GM18499 (cell line): ENCODE measurements at regions not wholly inside any gene's neighbourhood (a gene's known extent, or its start where the extent isn't known, plus 50 kb on each side); places are given as distances from the start of the nearest gene placed in this dataset.
"Not testable (repeated sequence)": the region's sequence is repeated elsewhere in the genome, so short reads cannot be mapped to it uniquely, and the experiment has no call there.

Source experiments
- ATAC-seq: cut with Tn5 transposase; IDR thresholded peaks from one replicate; pipeline ENCODE4 v1.9.1; 2021; ENCODE audit warnings: moderate number of reproducible peaks; ENCODE audit not compliant: insufficient read depth, unreplicated experiment

- ATAC-seq, result no peak
These were observed 105.8 kb upstream of the PELI1 start for GRCh38 chr2:64250063-64250462.

- ATAC-seq, result no peak
These were observed 106.7 kb upstream of the PELI1 start for GRCh38 chr2:64250751-64251423.

- ATAC-seq, result no peak
These were observed 107.5 kb upstream of the PELI1 start for GRCh38 chr2:64251497-64252250.

DNA sequence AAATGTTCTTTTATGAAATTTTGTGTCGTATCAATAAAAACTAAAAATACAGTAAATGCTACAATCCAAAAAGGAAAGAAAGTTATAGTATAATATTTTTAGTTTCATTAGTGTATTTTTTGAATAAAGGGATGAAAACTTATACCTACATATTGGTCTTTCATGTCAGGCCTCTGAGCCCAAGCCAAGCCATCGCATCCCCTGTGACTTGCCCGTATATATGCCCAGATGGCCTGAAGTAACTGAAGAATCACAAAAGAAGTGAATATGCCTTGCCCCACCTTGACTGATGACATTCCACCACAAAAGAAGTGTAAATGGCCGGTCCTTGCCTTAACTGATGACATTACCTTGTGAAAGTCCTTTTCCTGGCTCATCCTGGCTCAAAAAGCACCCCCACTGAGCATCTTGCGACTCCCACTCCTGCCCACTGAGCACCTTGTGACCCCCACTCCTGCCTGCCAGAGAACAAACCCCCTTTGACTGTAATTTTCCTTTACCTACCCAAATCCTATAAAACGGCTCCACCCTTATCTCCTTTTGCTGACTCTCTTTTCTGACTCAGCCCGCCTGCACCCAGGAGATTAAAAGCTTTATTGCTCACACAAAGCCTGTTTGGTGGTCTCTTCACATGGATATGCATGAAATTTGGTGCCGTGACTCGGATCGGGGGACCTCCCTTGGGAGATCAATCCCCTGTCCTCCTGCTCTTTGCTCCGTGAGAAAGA, 108.2 kb upstream of the PELI1 start:
- not testable (repeated sequence) for ATAC-seq

DNA sequence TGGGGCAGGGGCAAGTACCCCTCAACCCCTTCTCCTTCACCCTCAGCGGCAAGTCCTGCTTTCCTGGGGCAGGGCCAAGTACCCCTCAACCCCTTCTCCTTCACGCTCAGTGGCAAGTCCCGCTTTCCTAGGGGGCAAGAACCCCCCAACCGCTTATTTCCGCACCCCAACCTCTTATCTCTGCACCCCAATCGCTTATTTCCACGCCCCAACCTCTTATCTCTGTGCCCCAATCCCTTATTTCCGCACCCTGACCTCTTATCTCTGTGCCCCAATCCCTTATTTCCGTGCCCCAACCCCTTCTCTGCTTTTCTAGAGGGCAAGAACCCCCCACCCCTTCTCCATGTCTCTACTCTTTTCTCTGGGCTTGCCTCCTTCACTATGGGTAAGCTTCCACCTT, 109.2 kb upstream of the PELI1 start:
- not testable (repeated sequence) for ATAC-seq

- ATAC-seq, result no peak
These were observed 114.3 kb upstream of the PELI1 start for GRCh38 chr2:64258566-64258965.

GRCh38 chr2:64259312-64259711, 115.1 kb upstream of the PELI1 start:
- no peak for ATAC-seq

DNA sequence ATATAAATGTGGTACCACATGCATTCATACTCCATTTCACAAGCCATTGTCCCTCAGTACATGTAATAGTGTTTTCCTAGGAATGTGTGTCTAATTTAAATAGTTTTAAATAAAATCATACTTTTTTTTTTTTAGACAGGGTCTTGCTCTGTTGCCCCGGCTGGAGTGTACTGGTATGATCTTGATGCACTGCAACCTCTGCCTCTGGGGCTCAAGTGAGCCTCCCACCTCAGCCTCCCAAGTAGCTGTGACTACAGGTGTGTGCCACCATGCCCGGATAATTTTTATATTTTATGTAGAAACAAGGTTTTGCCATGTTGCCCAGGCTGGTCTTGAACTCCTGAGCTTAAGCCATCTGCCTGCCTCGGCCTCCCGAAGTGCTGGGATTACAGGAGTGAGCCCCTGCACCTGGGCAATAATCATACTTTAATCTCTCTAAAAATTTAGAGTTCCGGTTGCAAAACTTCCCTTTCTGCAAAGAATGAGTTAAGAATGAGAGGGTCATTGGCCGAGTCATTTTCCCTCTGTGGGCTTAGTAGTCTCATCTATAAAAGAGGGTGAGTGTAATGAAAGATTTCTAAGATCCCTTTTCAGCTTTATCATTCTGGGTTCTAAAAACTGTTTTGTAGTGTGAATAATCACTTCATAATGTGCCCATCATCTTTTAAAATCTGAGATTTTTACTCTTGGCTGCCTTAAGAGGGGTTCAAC, 116.0 kb upstream of the PELI1 start:
- no peak for ATAC-seq

DNA sequence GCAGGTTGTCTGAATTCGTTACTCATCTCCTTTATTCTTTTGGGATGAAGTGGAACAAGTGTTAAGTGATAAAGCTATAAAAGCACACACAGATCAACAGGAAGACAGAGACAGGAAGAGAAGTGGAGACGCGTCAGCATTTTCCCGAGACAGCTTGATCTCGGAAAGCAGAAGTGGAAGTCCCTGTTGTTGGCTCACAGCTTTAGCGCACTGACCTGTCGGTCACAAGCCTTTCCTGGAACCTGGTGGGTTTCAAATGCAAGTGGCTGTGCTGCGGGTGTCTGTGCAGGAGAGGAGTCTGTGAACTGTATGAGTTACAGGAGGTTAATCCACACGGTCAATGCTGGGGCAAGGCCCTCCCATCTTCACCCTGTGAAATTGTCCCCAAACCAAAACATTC, 116.6 kb upstream of the PELI1 start:
- peak; percentile 71 for ATAC-seq

- ATAC-seq, result no peak
These were observed 117.9 kb upstream of the PELI1 start for GRCh38 chr2:64262071-64262470.

DNA sequence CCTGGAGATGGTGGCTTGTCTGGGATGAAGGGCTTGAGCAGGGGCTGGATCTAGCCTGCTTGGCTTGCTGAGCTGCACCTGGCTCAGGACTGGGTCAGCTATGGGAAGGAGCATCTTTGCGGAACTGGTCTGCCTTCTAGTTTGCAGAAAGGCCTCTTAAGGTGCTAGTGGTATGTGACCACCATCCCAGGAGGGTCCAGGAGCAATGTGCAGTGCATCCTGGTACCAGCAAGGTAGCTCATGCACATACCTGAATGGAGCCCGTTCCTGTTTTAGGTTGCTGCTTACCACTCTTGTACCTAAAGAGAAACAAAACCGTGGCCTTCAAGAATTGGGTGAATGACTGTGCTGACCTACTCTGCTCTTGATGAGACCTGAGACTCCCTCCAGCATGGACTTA, 118.6 kb upstream of the PELI1 start:
- no peak for ATAC-seq

DNA sequence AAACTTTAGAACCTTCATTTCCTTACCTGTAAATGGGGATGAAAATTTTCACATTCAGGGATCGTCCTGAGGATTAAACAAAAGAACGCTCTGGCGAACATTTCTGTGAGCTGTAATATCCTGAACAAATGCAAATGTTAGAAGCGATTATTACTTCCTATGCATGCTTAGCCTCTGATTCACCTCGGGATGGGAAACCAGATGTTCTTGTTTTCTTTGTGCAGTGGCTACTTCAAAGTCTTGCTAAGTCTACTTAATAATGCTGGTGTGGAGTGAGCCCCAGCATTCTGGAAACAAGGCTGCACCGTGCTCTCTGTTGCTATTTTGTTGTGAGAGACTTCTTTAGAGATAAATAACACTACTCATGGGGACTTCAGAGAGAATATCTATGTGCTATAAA, 119.1 kb upstream of the PELI1 start:
- ATAC-seq, result no peak

DNA sequence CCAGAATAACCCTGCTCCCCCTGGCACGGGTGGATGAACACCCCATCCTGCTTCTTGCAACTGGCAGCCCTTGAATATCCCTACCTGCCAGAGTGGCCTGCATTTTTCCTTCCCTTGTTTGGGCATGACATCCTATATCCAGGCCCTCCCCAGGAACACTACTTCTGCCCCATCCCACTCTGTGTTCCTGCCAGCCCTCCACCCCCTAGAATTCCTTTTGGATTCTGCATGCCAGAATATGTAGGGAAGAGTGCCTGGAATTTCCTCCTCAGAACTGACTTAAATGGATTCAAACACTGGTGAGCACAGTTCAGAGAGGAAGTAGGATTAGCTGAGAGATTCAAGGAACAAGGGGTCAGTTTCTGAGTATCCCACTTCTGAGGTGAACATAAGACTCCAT, 123.5 kb upstream of the PELI1 start:
- no peak for ATAC-seq

DNA sequence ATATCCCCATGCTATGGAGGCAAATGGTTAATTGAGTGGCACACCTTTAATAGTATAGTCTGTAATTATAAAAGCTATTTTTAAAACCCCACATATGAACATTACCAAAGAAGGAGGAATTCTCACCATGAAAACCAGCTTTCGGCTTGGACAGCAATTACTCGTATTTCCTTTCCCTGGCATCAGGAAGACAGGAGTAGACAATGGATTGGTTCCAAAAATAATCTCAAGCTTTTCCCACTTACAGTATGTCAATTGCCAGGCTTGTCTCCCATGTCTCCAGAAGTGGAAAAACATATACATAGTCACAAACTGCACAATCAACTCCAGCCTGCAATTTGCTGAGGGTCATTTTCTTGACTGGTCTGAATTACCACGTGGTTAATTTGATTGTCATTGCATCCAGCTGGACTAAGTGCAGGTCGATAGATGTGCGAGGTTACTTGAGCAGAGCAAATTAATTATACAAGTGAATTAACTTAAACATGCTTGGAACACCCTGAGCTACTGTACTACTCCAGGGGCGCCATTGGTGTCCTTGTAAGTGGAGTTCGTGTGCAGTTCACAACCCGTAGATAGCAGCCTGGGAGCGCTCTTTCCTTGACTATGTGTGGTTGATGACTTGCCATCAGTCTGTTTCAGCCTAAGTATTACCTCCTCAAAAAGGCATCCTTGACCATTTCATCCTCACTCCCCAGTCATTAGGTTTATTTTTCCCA, 124.3 kb upstream of the PELI1 start:
- no peak for ATAC-seq

DNA sequence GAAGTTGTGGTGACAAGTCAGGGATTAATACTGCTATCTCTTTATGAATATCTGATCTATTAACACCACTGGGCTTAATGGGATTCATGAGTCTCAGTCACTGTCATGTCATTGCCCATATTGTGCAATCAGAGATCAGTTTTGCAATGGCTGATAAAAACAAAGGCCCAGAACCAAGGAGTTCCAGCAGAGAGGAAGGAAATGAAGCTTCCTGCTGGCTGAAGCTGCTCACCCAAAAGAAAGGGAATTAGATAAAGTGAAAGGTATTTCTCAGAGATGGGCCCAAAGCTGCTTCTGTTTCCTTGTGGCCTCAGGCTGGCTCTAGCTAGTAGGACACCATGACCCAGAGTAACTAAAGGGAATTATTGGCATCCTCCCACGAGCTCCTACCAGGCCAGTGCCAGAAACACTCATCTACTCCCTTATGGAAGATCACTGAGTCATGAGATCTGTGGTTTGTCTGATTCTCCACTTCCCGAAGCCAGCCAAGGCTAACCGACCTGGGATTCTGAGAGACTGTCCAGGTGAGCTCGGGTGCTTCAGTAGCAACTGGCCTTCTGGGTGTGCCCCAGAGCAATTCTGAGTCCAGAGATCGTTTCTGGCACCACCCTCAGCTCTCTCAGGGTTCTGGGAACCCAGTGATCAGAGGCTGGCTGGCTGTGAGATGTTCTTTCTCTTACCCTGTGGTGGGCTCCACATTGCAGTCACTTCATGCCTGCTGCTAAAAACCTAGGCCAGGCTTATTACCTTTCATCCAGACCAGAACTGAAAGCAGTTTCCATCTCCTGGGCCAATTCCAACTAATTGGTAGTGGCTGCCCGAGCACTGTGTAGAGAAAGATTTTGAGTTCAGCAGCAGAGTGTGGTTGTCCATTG, 129.5 kb upstream of the PELI1 start:
- no peak for ATAC-seq

DNA sequence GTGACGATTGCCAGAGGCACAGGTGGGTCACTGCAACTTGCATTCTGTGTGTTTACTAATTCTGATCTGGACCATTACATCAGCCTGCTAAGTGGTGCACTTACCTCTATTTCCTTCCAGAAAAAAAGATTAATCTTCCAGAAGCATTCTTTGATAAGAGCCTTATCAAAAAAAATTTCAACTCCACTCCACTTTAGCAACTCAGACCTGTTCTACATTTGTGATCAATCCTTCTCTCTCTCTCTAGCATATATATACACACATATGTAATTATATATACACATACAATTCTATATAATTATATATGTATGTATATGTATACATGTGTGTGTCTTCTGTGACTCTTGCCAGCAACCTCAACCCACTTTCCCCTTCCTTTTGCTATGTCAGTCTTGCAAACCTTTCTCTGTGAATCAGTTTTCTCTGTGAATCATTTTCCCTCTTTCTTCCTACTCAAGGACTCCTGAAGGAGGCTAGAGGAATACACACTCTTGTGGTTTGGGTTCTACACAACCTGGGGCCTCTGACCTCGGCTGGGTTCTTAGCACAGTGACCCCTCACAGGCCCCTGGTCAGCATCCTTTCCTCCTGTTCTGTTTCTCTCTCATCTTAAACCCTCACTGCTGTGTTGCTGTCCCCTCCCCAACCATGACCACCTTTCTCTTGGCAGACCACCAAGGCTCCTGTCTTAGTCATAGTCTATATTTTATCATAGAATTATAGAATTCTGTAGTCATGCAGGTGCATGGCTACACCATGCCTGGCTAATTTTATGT, 130.4 kb upstream of the PELI1 start:
- ATAC-seq, result no peak

- no peak for ATAC-seq
These were observed 130.9 kb upstream of the PELI1 start for GRCh38 chr2:64275174-64275466.

- no peak for ATAC-seq
These were observed 132.3 kb upstream of the PELI1 start for GRCh38 chr2:64276417-64277095.
